SK-N-SH (cell line): ENCODE measurements at regions not wholly inside any gene's neighbourhood (a gene's known extent, or its start where the extent isn't known, plus 50 kb on each side); places are given as distances from the start of the nearest gene placed in this dataset.

ENCODE experiments used
- CTCF ChIA-PET: fragments of 300-600, 350-600 bp; formaldehyde crosslinking; extraction: SDS; loops from one replicate; lab custom pipeline; 2021; lab: Yijun Ruan, JAX
- POLR2A ChIA-PET: fragments of 350-600 bp; sonication (Branson Sonifier 250); formaldehyde crosslinking; extraction: SDS; loops from one replicate; lab custom pipeline; 2020; ENCODE audit warnings: antibody characterized with exemption, inconsistent platforms; lab: Yijun Ruan, JAX
- DNase-seq: peaks from one replicate; pipeline ENCODE4 v3.0.0; 2012
- H2AFZ ChIP-seq: fragments of 200-600 bp; sonication (generic); 2 replicates; pipeline ENCODE4 v1.8.1; 2016; ENCODE audit warnings: antibody characterized with exemption, mild to moderate bottlenecking, low read depth
- H3F3A ChIP-seq: fragments of 200-600 bp; sonication (generic); replicated peaks from 2 replicates; pipeline ENCODE3; 2016; ENCODE audit warnings: antibody characterized with exemption, mild to moderate bottlenecking; ENCODE audit not compliant: insufficient read depth
- H3K27ac ChIP-seq, 2 experiments: fragments of 200-500 bp in 1 of 2; fragments of 200-600 bp in 1 of 2; sonication (Bioruptor generic) in 1 of 2; sonication (generic), shearing (Covaris generic) in 1 of 2; 2 replicates each; pipeline versions ENCODE4 v1.5.1 to v1.6.1; 2014 to 2016; ENCODE audit warnings: low read depth in 2 of 2, inconsistent platforms in 1 of 2, low read length in 1 of 2, mild to moderate bottlenecking in 1 of 2, mixed read lengths in 1 of 2
- H3K27me3 ChIP-seq: fragments of 200-600 bp; sonication (generic), shearing (Covaris generic); 2 replicates; pipeline ENCODE4 v1.6.1; 2016; ENCODE audit warnings: mixed run types; ENCODE audit not compliant: insufficient read depth
- H3K36me3 ChIP-seq, 2 experiments: fragments of 200-500 bp in 1 of 2; fragments of 200-600 bp in 1 of 2; sonication (Bioruptor generic) in 1 of 2; sonication (generic) in 1 of 2; replicated peaks in 1 of 2; 2 replicates each; pipeline versions ENCODE3 to v1.5.1; 2014 to 2016; ENCODE audit warnings: low read length in 1 of 2, mild to moderate bottlenecking in 1 of 2; ENCODE audit not compliant: insufficient read depth in 2 of 2, control insufficient read depth in 1 of 2
- H3K4me1 ChIP-seq, 2 experiments: fragments of 200-500 bp in 1 of 2; fragments of 200-600 bp in 1 of 2; sonication (Bioruptor generic) in 1 of 2; sonication (generic), shearing (Covaris generic) in 1 of 2; 2 replicates each; pipeline versions ENCODE4 v1.5.1 to v1.6.1; 2014 to 2016; ENCODE audit warnings: low read depth in 1 of 2, low read length in 1 of 2, mixed run types in 1 of 2; ENCODE audit not compliant: insufficient read depth in 2 of 2, control insufficient read depth in 1 of 2
- H3K4me2 ChIP-seq: fragments of 200-600 bp; sonication (generic), shearing (Covaris generic); 2 replicates; pipeline ENCODE4 v1.6.1; 2017; ENCODE audit warnings: mixed run types
- H3K4me3 ChIP-seq, 2 experiments: fragments of 200-500 bp in 1 of 2; fragments of 200-600 bp in 1 of 2; sonication (Bioruptor generic) in 1 of 2; sonication (generic), shearing (Covaris generic) in 1 of 2; 2 replicates each; pipeline versions ENCODE4 v1.5.1 to v1.8.1; 2014 to 2016; ENCODE audit warnings: low read depth in 2 of 2, inconsistent platforms in 1 of 2, low read length in 1 of 2, mild to moderate bottlenecking in 1 of 2, mixed read lengths in 1 of 2, moderate library complexity in 1 of 2
- H3K79me2 ChIP-seq: fragments of 200-600 bp; sonication (generic); 2 replicates; pipeline ENCODE4 v1.8.1; 2017; ENCODE audit warnings: mild to moderate bottlenecking; ENCODE audit not compliant: insufficient read depth
- H3K9ac ChIP-seq: fragments of 200-600 bp; sonication (generic); 2 replicates; pipeline ENCODE4 v1.6.1; 2017; ENCODE audit warnings: mixed run types
- H3K9me2 ChIP-seq: fragments of 200-600 bp; sonication (generic); 2 replicates; pipeline ENCODE4 v1.6.1; 2017; ENCODE audit warnings: mixed run types
- H3K9me3 ChIP-seq: fragments of 200-600 bp; sonication (generic); 2 replicates; pipeline ENCODE4 v1.6.1; 2017; ENCODE audit warnings: mixed run types, mild to moderate bottlenecking, moderate library complexity
- H4K20me1 ChIP-seq: fragments of 200-600 bp; sonication (generic); 2 replicates; pipeline ENCODE4 v1.6.1; 2017; ENCODE audit warnings: mild to moderate bottlenecking, mixed run types; ENCODE audit not compliant: insufficient read depth
- CHD2 ChIP-seq: fragments of 150-350 bp; IDR thresholded peaks from 2 replicates; pipeline ENCODE4 v1.6.1; 2018; ENCODE audit warnings: low read length; ENCODE audit not compliant: partially characterized antibody
- EP300 ChIP-seq, 2 experiments: IDR thresholded peaks; 2 replicates each; pipeline versions ENCODE4 v1.4.0 to v1.6.1; 2012; ENCODE audit warnings: borderline replicate concordance in 1 of 2, low read depth in 1 of 2, low read length in 1 of 2
- FOXJ3 ChIP-seq: sonication (generic); formaldehyde crosslinking; IDR thresholded peaks from 2 replicates; pipeline ENCODE4 v1.5.1; 2020; ENCODE audit warnings: mild to moderate bottlenecking, missing genetic modification reagents
- GATA2 ChIP-seq: sonication (generic); formaldehyde crosslinking; IDR thresholded peaks from 2 replicates; pipeline ENCODE4 v1.5.0; 2020; ENCODE audit warnings: mild to moderate bottlenecking, missing genetic modification reagents
- MAX ChIP-seq: IDR thresholded peaks from 2 replicates; pipeline ENCODE4 v1.4.0; 2012; ENCODE audit warnings: low read depth
- NFIC ChIP-seq: IDR thresholded peaks from 2 replicates; pipeline ENCODE4 v1.4.0; 2012; ENCODE audit warnings: borderline replicate concordance
- NRF1 ChIP-seq: IDR thresholded peaks from 2 replicates; pipeline ENCODE4 v1.6.1; 2012; ENCODE audit warnings: low read depth, mild to moderate bottlenecking, low read length
- RFX5 ChIP-seq: IDR thresholded peaks from 2 replicates; pipeline ENCODE4 v1.6.1; 2012; ENCODE audit warnings: mild to moderate bottlenecking, improper control_type of control experiment, low read length
- RXRA ChIP-seq: IDR thresholded peaks from 2 replicates; pipeline ENCODE4 v1.4.0; 2012; ENCODE audit warnings: low read depth, mild to moderate bottlenecking, borderline replicate concordance
- TAF1 ChIP-seq: IDR thresholded peaks from 2 replicates; pipeline ENCODE4 v1.6.1; 2012; ENCODE audit warnings: low read depth, mild to moderate bottlenecking, low read length, moderate library complexity, borderline replicate concordance
- TCF12 ChIP-seq: IDR thresholded peaks from 2 replicates; pipeline ENCODE4 v1.4.0; 2012
- TEAD4 ChIP-seq: IDR thresholded peaks from 2 replicates; pipeline ENCODE4 v1.4.0; 2012; ENCODE audit warnings: mild to moderate bottlenecking, borderline replicate concordance; ENCODE audit not compliant: insufficient read depth
- YY1 ChIP-seq: IDR thresholded peaks from 2 replicates; pipeline ENCODE4 v1.4.0; 2012; ENCODE audit warnings: low read depth, mild to moderate bottlenecking
- WGBS: methylation state at CpG from one replicate; pipeline ENCODE4 v1.1.6; 2017; ENCODE audit warnings: low lambda C conversion rate; 5-methylcytosine and 5-hydroxymethylcytosine counted together
- TF ChIP-seq, protein P1 (sequence below): IDR thresholded peaks from 2 replicates; pipeline ENCODE4 v1.6.1; 2012; ENCODE audit warnings: mild to moderate bottlenecking, low read depth, low read length, moderate library complexity
- TF ChIP-seq, protein P2 (sequence below): IDR thresholded peaks from 2 replicates; pipeline ENCODE4 v1.4.0; 2012; ENCODE audit warnings: low read depth, borderline replicate concordance
- TF ChIP-seq, protein P3 (sequence below): fragments of 200-600 bp; sonication (generic); IDR thresholded peaks from 2 replicates; pipeline ENCODE4 v1.6.1; 2017; ENCODE audit warnings: antibody characterized with exemption, mild to moderate bottlenecking, moderate library complexity

DNA sequence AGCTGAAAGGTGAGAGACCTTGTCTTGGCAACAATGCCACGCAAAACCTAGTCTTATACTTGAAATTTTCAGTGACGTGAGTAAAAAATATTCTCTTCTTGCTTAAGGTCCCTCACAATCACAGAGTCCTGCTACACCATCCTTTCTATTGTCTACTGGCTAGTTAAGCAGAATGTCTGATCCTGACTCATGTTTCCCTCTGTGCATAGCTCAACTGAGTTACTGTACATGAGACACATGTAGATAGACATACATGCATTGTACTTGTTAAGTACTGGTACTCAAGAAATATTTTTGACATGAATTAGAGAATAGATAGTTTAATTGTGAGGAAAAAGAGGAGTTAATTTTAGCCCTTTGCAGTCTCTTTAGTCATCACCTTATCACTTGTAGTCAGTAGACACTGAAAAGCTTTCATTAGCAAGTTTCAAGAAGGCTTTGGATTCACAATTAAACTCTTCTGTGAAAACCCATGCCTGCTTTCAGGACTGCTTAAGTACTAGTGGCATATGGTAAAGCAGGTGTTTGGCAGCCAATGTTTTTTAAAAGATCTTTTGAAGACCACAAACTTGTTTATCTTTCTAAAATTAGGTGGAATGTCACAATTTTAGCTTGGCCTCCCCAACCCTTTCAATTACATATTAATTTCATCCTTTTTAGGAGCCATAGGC is 158.7 kb upstream of the CCDC150 start (continued):
- TF ChIP-seq, protein P1, sequence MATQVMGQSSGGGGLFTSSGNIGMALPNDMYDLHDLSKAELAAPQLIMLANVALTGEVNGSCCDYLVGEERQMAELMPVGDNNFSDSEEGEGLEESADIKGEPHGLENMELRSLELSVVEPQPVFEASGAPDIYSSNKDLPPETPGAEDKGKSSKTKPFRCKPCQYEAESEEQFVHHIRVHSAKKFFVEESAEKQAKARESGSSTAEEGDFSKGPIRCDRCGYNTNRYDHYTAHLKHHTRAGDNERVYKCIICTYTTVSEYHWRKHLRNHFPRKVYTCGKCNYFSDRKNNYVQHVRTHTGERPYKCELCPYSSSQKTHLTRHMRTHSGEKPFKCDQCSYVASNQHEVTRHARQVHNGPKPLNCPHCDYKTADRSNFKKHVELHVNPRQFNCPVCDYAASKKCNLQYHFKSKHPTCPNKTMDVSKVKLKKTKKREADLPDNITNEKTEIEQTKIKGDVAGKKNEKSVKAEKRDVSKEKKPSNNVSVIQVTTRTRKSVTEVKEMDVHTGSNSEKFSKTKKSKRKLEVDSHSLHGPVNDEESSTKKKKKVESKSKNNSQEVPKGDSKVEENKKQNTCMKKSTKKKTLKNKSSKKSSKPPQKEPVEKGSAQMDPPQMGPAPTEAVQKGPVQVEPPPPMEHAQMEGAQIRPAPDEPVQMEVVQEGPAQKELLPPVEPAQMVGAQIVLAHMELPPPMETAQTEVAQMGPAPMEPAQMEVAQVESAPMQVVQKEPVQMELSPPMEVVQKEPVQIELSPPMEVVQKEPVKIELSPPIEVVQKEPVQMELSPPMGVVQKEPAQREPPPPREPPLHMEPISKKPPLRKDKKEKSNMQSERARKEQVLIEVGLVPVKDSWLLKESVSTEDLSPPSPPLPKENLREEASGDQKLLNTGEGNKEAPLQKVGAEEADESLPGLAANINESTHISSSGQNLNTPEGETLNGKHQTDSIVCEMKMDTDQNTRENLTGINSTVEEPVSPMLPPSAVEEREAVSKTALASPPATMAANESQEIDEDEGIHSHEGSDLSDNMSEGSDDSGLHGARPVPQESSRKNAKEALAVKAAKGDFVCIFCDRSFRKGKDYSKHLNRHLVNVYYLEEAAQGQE, result no peak
- TF ChIP-seq RXRA, result no peak
- no peak for TF ChIP-seq EP300 (IDR thresholded peaks at IDR 0.05; ENCODE audit: borderline replicate concordance in 1 of 2, low read depth in 1 of 2, low read length in 1 of 2)
- no peak for TF ChIP-seq GATA2 (CRISPR knock-in tag)
- no peak for TF ChIP-seq NRF1
- TF ChIP-seq CHD2, result no peak
- TF ChIP-seq TEAD4, result no peak
- no peak for TF ChIP-seq MAX

DNA sequence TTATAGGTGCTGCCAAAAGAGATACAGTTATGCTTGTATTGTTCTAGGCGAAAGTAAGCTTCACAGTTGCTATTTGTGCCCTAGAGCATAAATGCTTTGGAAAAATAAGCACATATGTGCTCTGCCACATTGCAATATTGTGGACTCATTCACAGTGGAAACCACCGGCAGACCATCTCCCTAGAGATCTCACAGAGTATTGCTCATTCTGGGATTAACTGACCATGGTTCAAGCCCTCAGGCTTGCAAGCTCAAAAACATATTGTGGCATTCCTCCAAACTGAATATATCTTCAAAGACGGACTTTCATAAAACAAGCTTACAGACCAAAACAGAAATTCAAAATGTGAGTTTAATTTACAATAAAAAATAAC is 158.2 kb upstream of the CCDC150 start:
- Histone ChIP-seq H3K9me3 (no peaks in the 10 kb centered on the region), H2AFZ (no peak overlapping the region), H3K27ac (no peak overlapping the region), H3F3A (no peaks in the 10 kb centered on the region), H3K4me3 (no peak overlapping the region), H3K27me3 (no peaks in the 10 kb centered on the region), H3K36me3 (no peaks in the 10 kb centered on the region), H3K9me2 (no peaks in the 10 kb centered on the region), H3K4me1 (no peaks in the 10 kb centered on the region), H3K79me2 (no peaks in the 10 kb centered on the region), H4K20me1 (no peaks in the 10 kb centered on the region), H3K9ac (no peak overlapping the region), H3K4me2 (no peak overlapping the region)
- no peak for DNase-seq
- 87% methylated on average over 2 of the region's 3 CpGs for WGBS
- TF ChIP-seq NRF1, result no peak
- no peak for TF ChIP-seq TAF1
- TF ChIP-seq, protein P2, sequence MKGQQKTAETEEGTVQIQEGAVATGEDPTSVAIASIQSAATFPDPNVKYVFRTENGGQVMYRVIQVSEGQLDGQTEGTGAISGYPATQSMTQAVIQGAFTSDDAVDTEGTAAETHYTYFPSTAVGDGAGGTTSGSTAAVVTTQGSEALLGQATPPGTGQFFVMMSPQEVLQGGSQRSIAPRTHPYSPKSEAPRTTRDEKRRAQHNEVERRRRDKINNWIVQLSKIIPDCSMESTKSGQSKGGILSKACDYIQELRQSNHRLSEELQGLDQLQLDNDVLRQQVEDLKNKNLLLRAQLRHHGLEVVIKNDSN, result no peak
- TF ChIP-seq, protein P3, sequence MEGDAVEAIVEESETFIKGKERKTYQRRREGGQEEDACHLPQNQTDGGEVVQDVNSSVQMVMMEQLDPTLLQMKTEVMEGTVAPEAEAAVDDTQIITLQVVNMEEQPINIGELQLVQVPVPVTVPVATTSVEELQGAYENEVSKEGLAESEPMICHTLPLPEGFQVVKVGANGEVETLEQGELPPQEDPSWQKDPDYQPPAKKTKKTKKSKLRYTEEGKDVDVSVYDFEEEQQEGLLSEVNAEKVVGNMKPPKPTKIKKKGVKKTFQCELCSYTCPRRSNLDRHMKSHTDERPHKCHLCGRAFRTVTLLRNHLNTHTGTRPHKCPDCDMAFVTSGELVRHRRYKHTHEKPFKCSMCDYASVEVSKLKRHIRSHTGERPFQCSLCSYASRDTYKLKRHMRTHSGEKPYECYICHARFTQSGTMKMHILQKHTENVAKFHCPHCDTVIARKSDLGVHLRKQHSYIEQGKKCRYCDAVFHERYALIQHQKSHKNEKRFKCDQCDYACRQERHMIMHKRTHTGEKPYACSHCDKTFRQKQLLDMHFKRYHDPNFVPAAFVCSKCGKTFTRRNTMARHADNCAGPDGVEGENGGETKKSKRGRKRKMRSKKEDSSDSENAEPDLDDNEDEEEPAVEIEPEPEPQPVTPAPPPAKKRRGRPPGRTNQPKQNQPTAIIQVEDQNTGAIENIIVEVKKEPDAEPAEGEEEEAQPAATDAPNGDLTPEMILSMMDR, result no peak
- no peak for TF ChIP-seq TCF12
- no peak for TF ChIP-seq RFX5
- no peak for TF ChIP-seq CHD2
- no peak for TF ChIP-seq FOXJ3 (CRISPR knock-in tag)
- no peak for TF ChIP-seq YY1
- no peak for TF ChIP-seq NFIC
- ChIA-PET POLR2A (no interaction called here), CTCF (no interaction called here)
